ENCODE measurements at regions not wholly inside any gene's neighbourhood (a gene's known extent, or its start where the extent isn't known, plus 50 kb on each side); places are given as distances from the start of the nearest gene placed in this dataset.

DNA sequence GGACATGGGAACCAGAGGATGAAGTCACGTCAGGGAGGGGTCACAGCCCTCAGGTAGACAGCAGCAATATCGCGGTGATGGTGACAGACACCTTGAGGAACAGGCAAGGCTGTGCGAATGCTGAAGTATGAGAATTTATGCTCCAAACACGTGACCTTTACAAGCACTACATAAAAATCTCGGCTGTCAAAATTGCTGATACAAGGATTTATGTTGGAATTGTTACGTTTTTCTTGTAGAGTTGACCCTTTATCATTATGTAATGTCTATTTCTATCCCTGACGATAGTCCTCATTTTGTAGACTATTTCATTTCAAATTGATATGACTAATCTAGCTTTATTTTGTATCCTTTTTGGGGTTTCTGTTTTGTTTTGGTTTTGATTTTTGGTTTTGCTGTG is 311.1 kb downstream of the C6orf118 start:
- H3K27ac Mint-ChIP-seq (ENCODE audit: low read depth, unreplicated experiment): no peak overlapping the region
- no peak for DNase-seq (ENCODE audit: unreplicated experiment)
- TF ChIP-seq, protein P1, sequence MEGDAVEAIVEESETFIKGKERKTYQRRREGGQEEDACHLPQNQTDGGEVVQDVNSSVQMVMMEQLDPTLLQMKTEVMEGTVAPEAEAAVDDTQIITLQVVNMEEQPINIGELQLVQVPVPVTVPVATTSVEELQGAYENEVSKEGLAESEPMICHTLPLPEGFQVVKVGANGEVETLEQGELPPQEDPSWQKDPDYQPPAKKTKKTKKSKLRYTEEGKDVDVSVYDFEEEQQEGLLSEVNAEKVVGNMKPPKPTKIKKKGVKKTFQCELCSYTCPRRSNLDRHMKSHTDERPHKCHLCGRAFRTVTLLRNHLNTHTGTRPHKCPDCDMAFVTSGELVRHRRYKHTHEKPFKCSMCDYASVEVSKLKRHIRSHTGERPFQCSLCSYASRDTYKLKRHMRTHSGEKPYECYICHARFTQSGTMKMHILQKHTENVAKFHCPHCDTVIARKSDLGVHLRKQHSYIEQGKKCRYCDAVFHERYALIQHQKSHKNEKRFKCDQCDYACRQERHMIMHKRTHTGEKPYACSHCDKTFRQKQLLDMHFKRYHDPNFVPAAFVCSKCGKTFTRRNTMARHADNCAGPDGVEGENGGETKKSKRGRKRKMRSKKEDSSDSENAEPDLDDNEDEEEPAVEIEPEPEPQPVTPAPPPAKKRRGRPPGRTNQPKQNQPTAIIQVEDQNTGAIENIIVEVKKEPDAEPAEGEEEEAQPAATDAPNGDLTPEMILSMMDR (IDR thresholded peaks at IDR 0.05; ENCODE audit: unreplicated experiment): no peak
- ChIA-PET CTCF (no interaction called here), POLR2A (interaction anchor here (0.6 kb wide), 1 partner anchor 1369 kb away, joined by 3 read pairs; no protein-coding TSS in a partner anchor)
- H3K4me3 Mint-ChIP-seq (ENCODE audit: unreplicated experiment): no peak overlapping the region
- H3K36me3 Mint-ChIP-seq (ENCODE audit: insufficient read depth, unreplicated experiment): no peaks in the 10 kb centered on the region
- BruUV-seq (replicated peaks): no TSS peak
- no peaks in the 10 kb centered on the region for H3K27me3 Mint-ChIP-seq (ENCODE audit: insufficient read depth, unreplicated experiment)
- no peaks in the 10 kb centered on the region for H3K4me1 Mint-ChIP-seq (ENCODE audit: insufficient read depth, unreplicated experiment)
- no peaks in the 10 kb centered on the region for H3K9me3 Mint-ChIP-seq (ENCODE audit: unreplicated experiment)
- intact Hi-C loops (cut with micrococcal nuclease): no loop called here

DNA sequence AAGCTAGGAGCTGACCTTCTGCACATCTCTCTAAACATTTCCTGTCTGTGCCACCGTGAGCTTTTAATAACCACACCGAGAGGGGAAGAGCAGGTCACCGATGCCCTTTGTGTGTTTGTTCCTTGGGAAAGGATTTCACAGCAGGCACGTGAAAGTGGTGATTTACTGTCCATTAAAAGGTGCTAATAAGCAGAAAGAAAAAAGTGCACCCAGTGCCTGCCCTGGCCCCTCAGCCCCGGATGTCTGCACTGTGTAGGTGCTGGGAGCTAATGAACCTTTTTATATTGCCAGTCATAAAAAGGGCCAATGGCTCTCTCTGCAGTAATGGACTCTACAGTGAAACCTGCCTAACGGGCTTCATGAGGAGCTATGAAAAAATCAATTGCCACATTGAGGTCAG is 312.6 kb downstream of the C6orf118 start:
- H3K27me3 Mint-ChIP-seq (ENCODE audit: insufficient read depth, unreplicated experiment): no peaks in the 10 kb centered on the region
- TF ChIP-seq, protein P1 (IDR thresholded peaks at IDR 0.05; ENCODE audit: unreplicated experiment): no peak
- no peak overlapping the region for H3K4me3 Mint-ChIP-seq (ENCODE audit: unreplicated experiment)
- DNase-seq (ENCODE audit: unreplicated experiment): no peak
- CTCF ChIA-PET: interaction anchor here (0.6 kb wide), 1 partner anchor 19 kb away, joined by 5 read pairs; no protein-coding TSS in a partner anchor
- no peak overlapping the region for H3K27ac Mint-ChIP-seq (ENCODE audit: low read depth, unreplicated experiment)
- no TSS peak for BruUV-seq (replicated peaks)
- H3K9me3 Mint-ChIP-seq (ENCODE audit: unreplicated experiment): no peaks in the 10 kb centered on the region
- H3K4me1 Mint-ChIP-seq (ENCODE audit: insufficient read depth, unreplicated experiment): no peaks in the 10 kb centered on the region
- POLR2A ChIA-PET: no interaction called here
- intact Hi-C loops (cut with micrococcal nuclease): no loop called here
- H3K36me3 Mint-ChIP-seq (ENCODE audit: insufficient read depth, unreplicated experiment): no peaks in the 10 kb centered on the region

- Mint-ChIP-seq H3K36me3 (ENCODE audit: insufficient read depth, unreplicated experiment) (no peaks in the 10 kb centered on the region), H3K4me3 (ENCODE audit: unreplicated experiment) (no peak overlapping the region), H3K27me3 (ENCODE audit: insufficient read depth, unreplicated experiment) (no peaks in the 10 kb centered on the region), H3K9me3 (ENCODE audit: unreplicated experiment) (peaks cover 11% of the 10 kb centered on the region), H3K4me1 (ENCODE audit: insufficient read depth, unreplicated experiment) (no peaks in the 10 kb centered on the region), H3K27ac (ENCODE audit: low read depth, unreplicated experiment) (no peak overlapping the region)
- TF ChIP-seq, protein P1 (IDR thresholded peaks at IDR 0.05; ENCODE audit: unreplicated experiment): no peak
- CTCF ChIA-PET: interaction anchor here (1.2 kb wide), 1 partner anchor 20 kb away, joined by 3 read pairs; no protein-coding TSS in a partner anchor
- DNase-seq (ENCODE audit: unreplicated experiment): no peak
- intact Hi-C loops (cut with micrococcal nuclease): no loop called here
- no TSS peak for BruUV-seq (replicated peaks)
- POLR2A ChIA-PET: interaction anchor here (0.7 kb wide), 1 partner anchor 33 kb away, joined by 3 read pairs; no protein-coding TSS in a partner anchor
Observed at GRCh38 chr6:164991573-164991972, 317.8 kb downstream of the C6orf118 start.

- intact Hi-C loops (cut with micrococcal nuclease): no loop called here
- DNase-seq (ENCODE audit: unreplicated experiment): no peak
- CTCF ChIA-PET: interaction anchor here (0.5 kb wide), 1 partner anchor 241 kb away, joined by 3 read pairs; no protein-coding TSS in a partner anchor
- POLR2A ChIA-PET: interaction anchor here (0.7 kb wide), 1 partner anchor 34 kb away, joined by 3 read pairs; no protein-coding TSS in a partner anchor
- Mint-ChIP-seq H3K27ac (ENCODE audit: low read depth, unreplicated experiment) (no peak overlapping the region), H3K36me3 (ENCODE audit: insufficient read depth, unreplicated experiment) (no peaks in the 10 kb centered on the region), H3K9me3 (ENCODE audit: unreplicated experiment) (peaks cover 11% of the 10 kb centered on the region), H3K4me1 (ENCODE audit: insufficient read depth, unreplicated experiment) (no peaks in the 10 kb centered on the region), H3K4me3 (ENCODE audit: unreplicated experiment) (no peak overlapping the region), H3K27me3 (ENCODE audit: insufficient read depth, unreplicated experiment) (no peaks in the 10 kb centered on the region)
- TF ChIP-seq, protein P1 (IDR thresholded peaks at IDR 0.05; ENCODE audit: unreplicated experiment): no peak
- BruUV-seq (replicated peaks): no TSS peak
Observed at GRCh38 chr6:164990901-164991300, 318.5 kb downstream of the C6orf118 start.
